HCT116 (cell line): ENCODE measurements at regions not wholly inside any gene's neighbourhood (a gene's known extent, or its start where the extent isn't known, plus 50 kb on each side); places are given as distances from the start of the nearest gene placed in this dataset.

Experiments
- ATAC-seq: fragments of 200-7000 bp; cut with Tn5 transposase; 2 replicates; pipeline ENCODE4 v1.9.1; 2020; ENCODE audit warnings: mild to moderate bottlenecking, moderate library complexity
- BruUV-seq: library from RNA; stranded (reverse); fragments of 400-500 nt; replicated peaks from 2 replicates; lab custom pipeline; 2021; lab: Mats Ljungman, UMichigan
- CTCF ChIA-PET: fragments of 300-600 bp; sonication (Branson Sonifier 250); formaldehyde crosslinking; loops from one replicate; lab custom pipeline; 2021; ENCODE audit warnings: antibody characterized with exemption; lab: Charles Lee
- POLR2A ChIA-PET: fragments of 300-600, 350-600 bp; sonication (Branson Sonifier 250); formaldehyde crosslinking; loops from one replicate; lab custom pipeline; 2021; ENCODE audit warnings: antibody characterized with exemption; lab: Charles Lee
- RAD21 ChIA-PET, 2 experiments: fragments of 300-600 bp; sonication (Branson Sonifier 250); formaldehyde crosslinking; loops; one replicate each; lab custom pipeline; 2023; ENCODE audit warnings: low total read pairs in 2 of 2; ENCODE audit not compliant: uncharacterized antibody in 2 of 2, unreplicated experiment in 2 of 2, low non-redundant PET in 1 of 2; lab: Charles Lee
- DNase-seq: peaks from one replicate; pipeline ENCODE4 v3.0.0-alpha.2; 2010; ENCODE audit warnings: low read depth, low spot score
- H2AFZ ChIP-seq: fragments of 200-600 bp; shearing (Covaris generic), sonication (generic); 2 replicates; pipeline ENCODE4 v1.6.1; 2017; ENCODE audit warnings: low read depth, mixed run types, mixed read lengths, antibody characterized with exemption, low read length; ENCODE audit not compliant: poor library complexity, severe bottlenecking
- H3K27ac ChIP-seq: 2 replicates; pipeline ENCODE4 v1.5.1; 2012; ENCODE audit warnings: low read depth, low read length
- H3K27me3 ChIP-seq: fragments of 200-600 bp; sonication (generic); 2 replicates; pipeline ENCODE4 v1.6.1; 2016; ENCODE audit warnings: mixed run types, low read length, mixed read lengths; ENCODE audit not compliant: insufficient read depth
- H3K36me3 ChIP-seq, 2 experiments: fragments of 200-500 bp in 1 of 2; fragments of 200-600 bp in 1 of 2; sonication (Bioruptor generic) in 1 of 2; sonication (generic) in 1 of 2; 2 replicates each; pipeline versions ENCODE4 v1.5.1 to v1.6.1; 2014 to 2016; ENCODE audit warnings: low read length in 2 of 2, inconsistent platforms in 1 of 2, mixed read lengths in 1 of 2, mixed run types in 1 of 2; ENCODE audit not compliant: insufficient read depth in 2 of 2, control insufficient read depth in 1 of 2
- H3K4me1 ChIP-seq, 2 experiments: fragments of 200-600 bp in 1 of 2; sonication (generic) in 1 of 2; 2 replicates each; pipeline versions ENCODE4 v1.5.1 to v1.6.1; 2012 to 2017; ENCODE audit warnings: low read length in 2 of 2, inconsistent platforms in 1 of 2, mild to moderate bottlenecking in 1 of 2, mixed read lengths in 1 of 2, mixed run types in 1 of 2, moderate library complexity in 1 of 2; ENCODE audit not compliant: insufficient read depth in 2 of 2, control insufficient read depth in 1 of 2
- H3K4me2 ChIP-seq: fragments of 200-600 bp; sonication (generic); 2 replicates; pipeline ENCODE4 v1.6.1; 2017; ENCODE audit warnings: mixed run types, low read length, mixed read lengths
- H3K4me3 ChIP-seq, 2 experiments: fragments of 200-600 bp in 1 of 2; sonication (generic) in 1 of 2; replicated peaks in 1 of 2; 2 replicates each; pipeline ENCODE4 v1.5.1; 2011 to 2016; ENCODE audit warnings: low read length in 2 of 2, control low read depth in 1 of 2, low read depth in 1 of 2, mild to moderate bottlenecking in 1 of 2, mixed read lengths in 1 of 2, mixed run types in 1 of 2
- H3K79me2 ChIP-seq: fragments of 200-600 bp; sonication (generic); 2 replicates; pipeline ENCODE4 v1.6.1; 2017; ENCODE audit warnings: mild to moderate bottlenecking, mixed run types, low read length, moderate library complexity, mixed read lengths; ENCODE audit not compliant: insufficient read depth
- H3K9ac ChIP-seq: fragments of 200-600 bp; sonication (generic); 2 replicates; pipeline ENCODE4 v1.6.1; 2016; ENCODE audit warnings: low read length, mixed read lengths
- H3K9me2 ChIP-seq: fragments of 200-600 bp; sonication (generic), shearing (Covaris generic); 2 replicates; pipeline ENCODE4 v1.6.1; 2017; ENCODE audit warnings: mixed run types, mild to moderate bottlenecking, moderate library complexity; ENCODE audit not compliant: insufficient read depth
- H3K9me3 ChIP-seq, 2 experiments: fragments of 200-500 bp in 1 of 2; fragments of 200-600 bp in 1 of 2; sonication (Bioruptor generic) in 1 of 2; sonication (generic) in 1 of 2; 2 replicates each; pipeline ENCODE4 v1.6.1; 2014 to 2017; ENCODE audit warnings: low read length in 2 of 2, mixed read lengths in 2 of 2, inconsistent platforms in 1 of 2, low read depth in 1 of 2, mild to moderate bottlenecking in 1 of 2, mixed run types in 1 of 2, moderate library complexity in 1 of 2; ENCODE audit not compliant: control insufficient read depth in 1 of 2, insufficient read depth in 1 of 2
- H4K20me1 ChIP-seq: fragments of 200-600 bp; sonication (generic), shearing (Covaris generic); 2 replicates; pipeline ENCODE4 v1.6.1; 2017; ENCODE audit warnings: mixed run types, mild to moderate bottlenecking, moderate library complexity; ENCODE audit not compliant: insufficient read depth
- ATF3 ChIP-seq: IDR thresholded peaks from 2 replicates; pipeline ENCODE4 v1.6.1; 2012
- CBX3 ChIP-seq: IDR thresholded peaks from 2 replicates; pipeline ENCODE4 v1.6.1; 2012; ENCODE audit warnings: low read depth
- EGR1 ChIP-seq: IDR thresholded peaks from 2 replicates; pipeline ENCODE4 v1.6.1; 2012; ENCODE audit warnings: low read depth
- ELF1 ChIP-seq: IDR thresholded peaks from 2 replicates; pipeline ENCODE4 v1.6.1; 2012; ENCODE audit warnings: low read depth, borderline replicate concordance
- EZH2phosphoT487 ChIP-seq: fragments of 200-600 bp; IDR thresholded peaks from 2 replicates; pipeline ENCODE4 v1.6.1; 2018; ENCODE audit warnings: antibody characterized with exemption, borderline replicate concordance
- FOSL1 ChIP-seq: IDR thresholded peaks from 2 replicates; pipeline ENCODE4 v1.6.1; 2012; ENCODE audit warnings: low read depth
- MAX ChIP-seq: IDR thresholded peaks from 2 replicates; pipeline ENCODE4 v1.6.1; 2012
- POLR2AphosphoS5 ChIP-seq: IDR thresholded peaks from 2 replicates; pipeline ENCODE4 v1.6.1; 2011; ENCODE audit warnings: mild to moderate bottlenecking, low read depth, low read length, moderate library complexity
- REST ChIP-seq: IDR thresholded peaks from 2 replicates; pipeline ENCODE4 v1.6.1; 2012; ENCODE audit warnings: low read depth
- SP1 ChIP-seq: IDR thresholded peaks from 2 replicates; pipeline ENCODE4 v1.6.1; 2012; ENCODE audit warnings: low read depth
- YY1 ChIP-seq: IDR thresholded peaks from 2 replicates; pipeline ENCODE4 v1.6.1; 2011; ENCODE audit warnings: low read length, low read depth, moderate library complexity, mild to moderate bottlenecking; ENCODE audit not compliant: insufficient replicate concordance; ENCODE audit errors: extremely low read depth
- intact Hi-C: fragments of 100-400 bp; cut with micrococcal nuclease; formaldehyde crosslinking; loops from 2 replicates; pipeline ENCODE4 v1.10.0; 2022

GRCh38 chr3:115354010-115354409, 206.9 kb upstream of the ZBTB20 start:
- Histone ChIP-seq H3K27me3 (no peaks in the 10 kb centered on the region), H3K9ac (no peak overlapping the region), H3K27ac (no peak overlapping the region), H3K4me1 (no peaks in the 10 kb centered on the region), H4K20me1 (no peaks in the 10 kb centered on the region), H3K9me2 (no peaks in the 10 kb centered on the region), H3K79me2 (no peaks in the 10 kb centered on the region), H3K36me3 (no peaks in the 10 kb centered on the region), H3K4me3 (no peak overlapping the region)
- RAD21 ChIA-PET = no interaction called here
- CTCF ChIA-PET = no interaction called here
- TF ChIP-seq EGR1 (no peak), YY1 (no peak), FOSL1 (no peak), CBX3 (no peak), POLR2AphosphoS5 (no peak), SP1 (no peak), REST (no peak), ELF1 (no peak), ATF3 (no peak), MAX (no peak), EZH2phosphoT487 (no peak)
- TF ChIP-seq, all 23 proteins: peak for 0
- DNase-seq = no peak
- POLR2A ChIA-PET = no interaction called here
- H2AFZ ChIP-seq = no peak overlapping the region
- no peak overlapping the region for H3K4me2 ChIP-seq
- H3K9me3 ChIP-seq = no peaks in the 10 kb centered on the region
- no TSS peak for BruUV-seq
- ATAC-seq = no peak
- intact Hi-C loops = no loop called here
